ENCODE measurements at regions not wholly inside any gene's neighbourhood (a gene's known extent, or its start where the extent isn't known, plus 50 kb on each side); places are given as distances from the start of the nearest gene placed in this dataset.

DNA sequence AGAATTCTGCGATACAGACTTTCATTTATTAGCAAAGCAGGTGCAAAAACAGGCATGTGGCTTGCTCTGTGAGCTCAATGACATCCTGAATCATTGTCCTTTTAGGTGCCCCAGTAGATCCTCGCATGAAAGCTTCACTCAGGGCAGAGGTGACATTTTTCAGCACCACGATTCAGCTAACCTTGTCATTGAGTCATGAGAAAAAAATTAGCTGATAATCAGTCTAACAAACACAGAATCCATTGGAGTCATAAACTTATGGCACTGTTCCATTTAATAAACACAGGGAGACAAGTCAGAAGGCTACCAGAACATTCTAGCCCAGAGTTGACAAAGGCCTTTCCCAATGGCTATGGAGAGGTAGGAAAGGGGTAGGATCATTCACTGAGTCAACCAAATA lies 104.8 kb upstream of the RAD23B start:
- TF ChIP-seq CTCF (conservative IDR thresholded peaks at IDR 0.05; ENCODE audit: low read depth, low read length) (no peak), MAFK (IDR thresholded peaks at IDR 0.05; ENCODE audit: low read depth, low read length) (no peak), RCOR1 (IDR thresholded peaks at IDR 0.05; ENCODE audit: insufficient replicate concordance, low read length) (no peak)
